Endothelial cell (in vitro differentiated cells): ENCODE measurements at regions not wholly inside any gene's neighbourhood (a gene's known extent, or its start where the extent isn't known, plus 50 kb on each side); places are given as distances from the start of the nearest gene placed in this dataset.

Experiments
- DNase-seq: peaks from one replicate; pipeline ENCODE4 v3.0.0; 2021; ENCODE audit warnings: low spot score
- H3K27ac Mint-ChIP-seq: one replicate; pipeline ENCODE4 v1.8.0; 2021; ENCODE audit warnings: mixed read lengths, inconsistent platforms; ENCODE audit not compliant: unreplicated experiment
- H3K27me3 Mint-ChIP-seq: one replicate; pipeline ENCODE4 v1.8.0; 2021; ENCODE audit warnings: mild to moderate bottlenecking, moderate library complexity, mixed read lengths, inconsistent platforms; ENCODE audit not compliant: unreplicated experiment
- H3K36me3 Mint-ChIP-seq: one replicate; pipeline ENCODE4 v1.8.0; 2021; ENCODE audit warnings: mild to moderate bottlenecking, low read depth, mixed read lengths, inconsistent platforms; ENCODE audit not compliant: unreplicated experiment
- H3K4me1 Mint-ChIP-seq: one replicate; pipeline ENCODE4 v1.8.0; 2021; ENCODE audit warnings: mild to moderate bottlenecking, mixed read lengths, inconsistent platforms; ENCODE audit not compliant: unreplicated experiment
- H3K4me3 Mint-ChIP-seq: one replicate; pipeline ENCODE4 v1.8.0; 2021; ENCODE audit warnings: mild to moderate bottlenecking, mixed read lengths, inconsistent platforms; ENCODE audit not compliant: unreplicated experiment
- H3K9me3 Mint-ChIP-seq: one replicate; pipeline ENCODE4 v1.8.0; 2021; ENCODE audit warnings: mixed read lengths, inconsistent platforms; ENCODE audit not compliant: unreplicated experiment
- TF ChIP-seq, protein P1 (sequence below): fragments of 200-600 bp; sonication (generic); IDR thresholded peaks from one replicate; pipeline ENCODE4 v1.5.0; 2021; ENCODE audit warnings: antibody characterized with exemption; ENCODE audit not compliant: unreplicated experiment

DNA sequence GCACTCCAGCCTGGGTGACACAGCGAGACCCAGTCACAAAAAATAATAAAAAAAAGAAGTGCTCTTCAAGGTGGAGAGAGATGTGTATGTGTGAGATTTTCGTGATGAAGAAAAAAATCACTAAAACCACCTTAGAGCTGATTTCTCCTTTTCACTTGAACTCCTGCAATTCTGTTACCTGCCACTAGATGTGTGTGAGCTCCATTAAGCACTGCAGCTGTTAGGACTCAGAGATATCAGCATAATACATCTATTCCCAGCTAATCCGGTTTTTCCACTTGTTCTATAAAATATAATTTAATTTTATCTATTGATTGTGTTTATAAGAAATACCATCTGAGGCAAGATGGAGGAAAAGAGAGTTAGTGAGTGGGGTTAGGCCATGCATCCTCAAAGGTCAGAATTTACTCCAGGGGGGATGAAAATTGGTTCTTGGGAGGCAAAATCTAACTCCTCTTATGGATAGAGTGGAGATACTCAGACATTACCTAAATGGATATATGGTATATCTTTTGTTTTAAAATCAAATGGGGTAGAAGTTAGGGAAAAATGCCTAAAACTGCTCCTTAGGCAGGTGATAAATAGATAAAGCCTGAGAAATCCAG is 152.7 kb downstream of the IL20RB start:
- H3K4me3 Mint-ChIP-seq = no peak overlapping the region
- H3K36me3 Mint-ChIP-seq = no peaks in the 10 kb centered on the region
- DNase-seq = no peak
- H3K9me3 Mint-ChIP-seq = no peaks in the 10 kb centered on the region
- H3K4me1 Mint-ChIP-seq = peaks cover 9% of the 10 kb centered on the region
- H3K27ac Mint-ChIP-seq = no peak overlapping the region
- TF ChIP-seq, protein P1, sequence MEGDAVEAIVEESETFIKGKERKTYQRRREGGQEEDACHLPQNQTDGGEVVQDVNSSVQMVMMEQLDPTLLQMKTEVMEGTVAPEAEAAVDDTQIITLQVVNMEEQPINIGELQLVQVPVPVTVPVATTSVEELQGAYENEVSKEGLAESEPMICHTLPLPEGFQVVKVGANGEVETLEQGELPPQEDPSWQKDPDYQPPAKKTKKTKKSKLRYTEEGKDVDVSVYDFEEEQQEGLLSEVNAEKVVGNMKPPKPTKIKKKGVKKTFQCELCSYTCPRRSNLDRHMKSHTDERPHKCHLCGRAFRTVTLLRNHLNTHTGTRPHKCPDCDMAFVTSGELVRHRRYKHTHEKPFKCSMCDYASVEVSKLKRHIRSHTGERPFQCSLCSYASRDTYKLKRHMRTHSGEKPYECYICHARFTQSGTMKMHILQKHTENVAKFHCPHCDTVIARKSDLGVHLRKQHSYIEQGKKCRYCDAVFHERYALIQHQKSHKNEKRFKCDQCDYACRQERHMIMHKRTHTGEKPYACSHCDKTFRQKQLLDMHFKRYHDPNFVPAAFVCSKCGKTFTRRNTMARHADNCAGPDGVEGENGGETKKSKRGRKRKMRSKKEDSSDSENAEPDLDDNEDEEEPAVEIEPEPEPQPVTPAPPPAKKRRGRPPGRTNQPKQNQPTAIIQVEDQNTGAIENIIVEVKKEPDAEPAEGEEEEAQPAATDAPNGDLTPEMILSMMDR = peak; percentile 88
- no peaks in the 10 kb centered on the region for H3K27me3 Mint-ChIP-seq

DNA sequence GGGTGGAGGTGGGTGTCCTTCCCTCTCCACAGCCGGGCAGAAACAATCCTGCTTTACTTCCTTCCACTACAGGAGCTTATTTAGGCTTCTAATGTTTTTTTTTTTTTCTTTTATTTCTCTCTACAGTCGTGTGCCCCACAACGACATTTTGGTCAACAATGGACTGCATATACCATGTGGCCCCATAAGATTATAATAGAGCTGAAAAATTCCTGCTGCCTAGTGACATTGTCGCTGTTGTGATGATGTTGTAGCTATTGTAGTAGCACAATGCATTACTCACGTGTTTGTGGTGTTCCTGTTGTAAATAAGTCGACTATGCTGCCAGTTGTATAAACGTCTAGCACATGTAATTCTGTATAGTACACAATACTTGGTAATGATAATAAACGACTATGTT is 153.7 kb downstream of the IL20RB start:
- Mint-ChIP-seq H3K36me3 (no peaks in the 10 kb centered on the region), H3K4me3 (no peak overlapping the region), H3K4me1 (peaks cover 8% of the 10 kb centered on the region), H3K27me3 (no peaks in the 10 kb centered on the region), H3K27ac (no peak overlapping the region), H3K9me3 (no peaks in the 10 kb centered on the region)
- TF ChIP-seq, protein P1 = no peak
- no peak for DNase-seq

DNA sequence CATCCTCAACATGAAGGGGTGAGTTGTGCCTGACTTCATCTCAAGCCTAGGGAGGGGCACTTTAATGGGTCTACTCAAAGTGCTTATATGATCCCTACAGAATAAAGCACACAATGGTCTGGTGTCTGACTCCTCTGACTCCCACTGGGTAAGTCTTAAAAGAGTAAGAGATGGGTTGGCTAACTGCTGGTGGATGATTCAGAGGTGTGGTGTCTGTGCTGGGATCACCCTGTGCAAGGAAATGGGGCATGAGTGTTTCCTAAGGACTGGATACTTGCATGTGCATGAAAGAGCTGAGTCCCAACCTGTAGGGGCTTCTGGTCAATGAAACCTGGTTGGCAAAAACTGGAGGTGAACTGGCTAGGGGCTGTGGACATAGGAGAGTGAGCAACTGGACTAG is 158.8 kb downstream of the IL20RB start:
- peaks cover 1% of the 10 kb centered on the region for H3K27me3 Mint-ChIP-seq
- H3K9me3 Mint-ChIP-seq = no peaks in the 10 kb centered on the region
- TF ChIP-seq, protein P1 = no peak
- no peak overlapping the region for H3K4me3 Mint-ChIP-seq
- no peak for DNase-seq
- H3K4me1 Mint-ChIP-seq = peaks cover under 1% of the 10 kb centered on the region
- no peaks in the 10 kb centered on the region for H3K36me3 Mint-ChIP-seq
- H3K27ac Mint-ChIP-seq = no peak overlapping the region

DNA sequence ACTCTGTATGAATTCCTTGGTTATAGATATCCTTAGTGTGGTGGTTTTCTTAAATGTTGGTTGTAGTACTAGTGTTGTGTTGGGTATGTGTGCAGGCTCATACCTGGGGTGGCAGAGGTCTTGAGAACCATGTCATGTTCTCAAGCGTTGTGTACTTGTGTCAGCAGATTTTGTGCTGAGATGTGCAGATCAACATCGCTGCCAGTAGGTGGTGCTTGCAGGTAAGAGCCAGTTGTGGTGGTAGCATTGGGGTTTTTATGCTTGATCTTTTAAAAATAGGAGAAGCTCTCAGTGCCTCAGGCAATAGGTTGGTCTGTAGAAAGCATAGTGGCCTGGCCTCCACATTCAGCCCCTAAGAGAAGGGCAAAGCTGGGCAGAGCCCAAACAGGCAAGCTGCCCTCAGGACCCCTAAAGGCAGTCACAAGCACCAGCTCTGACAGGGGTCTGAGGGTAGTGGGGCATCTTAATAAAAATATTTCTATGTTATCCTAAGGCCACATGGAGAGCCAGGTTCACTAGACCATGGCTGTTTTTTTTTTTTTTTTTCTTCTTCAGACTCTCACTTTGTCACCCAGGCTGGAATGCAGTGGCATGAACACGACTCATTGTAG is 164.0 kb downstream of the IL20RB start:
- peak; percentile 37 for DNase-seq
- H3K27ac Mint-ChIP-seq = peak overlapping the region; percentile 10
- no peaks in the 10 kb centered on the region for H3K9me3 Mint-ChIP-seq
- H3K27me3 Mint-ChIP-seq = peaks cover 1% of the 10 kb centered on the region
- H3K4me3 Mint-ChIP-seq = no peak overlapping the region
- no peaks in the 10 kb centered on the region for H3K36me3 Mint-ChIP-seq
- no peaks in the 10 kb centered on the region for H3K4me1 Mint-ChIP-seq
- TF ChIP-seq, protein P1 = peak; percentile 51

DNA sequence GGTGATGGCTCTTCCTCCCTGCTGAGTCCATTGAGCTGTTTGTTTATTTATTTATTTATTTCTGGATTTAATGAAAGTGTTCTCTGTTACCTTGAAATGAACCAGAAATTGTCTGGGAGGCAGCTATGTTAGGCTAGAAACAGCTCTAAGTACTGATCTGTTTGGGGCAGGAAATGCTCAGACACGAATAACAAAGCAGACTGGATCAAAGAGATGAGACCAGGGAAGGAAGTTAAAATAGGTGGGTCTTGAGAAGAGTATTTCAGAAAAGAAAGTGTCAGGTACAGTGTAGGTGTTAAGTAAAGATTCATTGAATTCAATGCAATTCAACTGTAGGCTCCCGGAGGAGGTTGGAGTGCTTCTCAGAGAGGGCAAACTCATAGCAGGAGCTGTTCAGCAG is 173.3 kb downstream of the IL20RB start:
- TF ChIP-seq, protein P1 = no peak
- Mint-ChIP-seq H3K4me3 (no peak overlapping the region), H3K27ac (no peak overlapping the region), H3K36me3 (no peaks in the 10 kb centered on the region), H3K9me3 (no peaks in the 10 kb centered on the region), H3K27me3 (peaks cover 4% of the 10 kb centered on the region), H3K4me1 (peaks cover 16% of the 10 kb centered on the region)
- no peak for DNase-seq
